ENCODE measurements at regions not wholly inside any gene's neighbourhood (a gene's known extent, or its start where the extent isn't known, plus 50 kb on each side); places are given as distances from the start of the nearest gene placed in this dataset.

DNA sequence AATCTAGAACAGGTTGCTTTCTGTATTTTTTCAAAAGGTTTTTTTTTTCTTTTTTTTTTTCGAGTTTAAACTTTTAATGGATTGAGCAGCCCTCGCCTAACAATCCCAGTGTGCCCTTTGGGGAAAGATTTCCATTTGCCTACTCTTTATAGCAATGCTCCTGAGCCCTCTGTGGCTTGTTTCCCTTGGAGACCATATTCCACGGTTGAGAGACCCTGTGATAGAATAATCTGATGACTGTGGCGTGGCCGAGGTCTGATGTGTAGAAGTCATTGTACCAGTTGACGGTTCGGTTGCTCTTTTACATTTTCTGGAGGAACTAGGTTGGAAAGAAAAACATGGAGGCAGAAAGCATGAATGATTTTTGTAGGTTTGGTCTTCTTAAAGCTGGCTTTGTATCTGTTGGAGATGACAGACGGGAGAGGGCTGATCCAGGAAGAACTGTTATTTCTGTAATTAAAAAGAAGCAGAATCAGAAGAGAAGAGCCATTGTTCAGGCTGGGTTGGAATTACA, 305.7 kb upstream of the NRIP1 start:
- in situ Hi-C loops (cut with MboI; ENCODE audit: low pct_unique_long_range_greater_than_20kb, low sequenced_read_pairs, unreplicated experiment): no loop called here
- TF ChIP-seq, protein P1, sequence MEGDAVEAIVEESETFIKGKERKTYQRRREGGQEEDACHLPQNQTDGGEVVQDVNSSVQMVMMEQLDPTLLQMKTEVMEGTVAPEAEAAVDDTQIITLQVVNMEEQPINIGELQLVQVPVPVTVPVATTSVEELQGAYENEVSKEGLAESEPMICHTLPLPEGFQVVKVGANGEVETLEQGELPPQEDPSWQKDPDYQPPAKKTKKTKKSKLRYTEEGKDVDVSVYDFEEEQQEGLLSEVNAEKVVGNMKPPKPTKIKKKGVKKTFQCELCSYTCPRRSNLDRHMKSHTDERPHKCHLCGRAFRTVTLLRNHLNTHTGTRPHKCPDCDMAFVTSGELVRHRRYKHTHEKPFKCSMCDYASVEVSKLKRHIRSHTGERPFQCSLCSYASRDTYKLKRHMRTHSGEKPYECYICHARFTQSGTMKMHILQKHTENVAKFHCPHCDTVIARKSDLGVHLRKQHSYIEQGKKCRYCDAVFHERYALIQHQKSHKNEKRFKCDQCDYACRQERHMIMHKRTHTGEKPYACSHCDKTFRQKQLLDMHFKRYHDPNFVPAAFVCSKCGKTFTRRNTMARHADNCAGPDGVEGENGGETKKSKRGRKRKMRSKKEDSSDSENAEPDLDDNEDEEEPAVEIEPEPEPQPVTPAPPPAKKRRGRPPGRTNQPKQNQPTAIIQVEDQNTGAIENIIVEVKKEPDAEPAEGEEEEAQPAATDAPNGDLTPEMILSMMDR (IDR thresholded peaks at IDR 0.05; ENCODE audit: extremely low read depth, insufficient read depth, missing control alignments): no peak

GRCh38 chr21:15373941-15374340, 309.1 kb upstream of the NRIP1 start:
- TF ChIP-seq, protein P1 (IDR thresholded peaks at IDR 0.05; ENCODE audit: extremely low read depth, insufficient read depth, missing control alignments): no peak
- no peak for DNase-seq (ENCODE audit: low spot score)
- in situ Hi-C loops (cut with MboI; ENCODE audit: low pct_unique_long_range_greater_than_20kb, low sequenced_read_pairs, unreplicated experiment): no loop called here

More for the DNA sequence above, 305.7 kb upstream of the NRIP1 start:
- DNase-seq (ENCODE audit: low spot score): no peak

DNA sequence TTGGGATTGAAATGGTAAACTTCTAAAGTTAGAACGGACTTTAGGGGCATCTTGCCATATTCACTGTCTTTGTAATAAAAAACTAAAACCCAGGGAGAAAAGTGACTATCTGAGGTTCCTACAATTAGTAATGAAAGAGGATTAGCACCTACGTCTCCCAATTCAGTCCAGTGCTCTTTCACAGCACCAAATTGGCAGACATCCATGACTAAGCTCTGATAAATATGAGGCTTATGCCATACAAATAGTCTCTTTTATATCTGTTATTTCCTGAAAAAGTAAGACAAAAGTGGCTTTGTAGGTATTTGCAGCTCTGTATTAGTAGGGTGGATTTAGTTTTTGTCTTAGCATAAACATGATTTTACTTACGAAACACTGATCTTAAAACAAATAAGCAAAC, 315.0 kb upstream of the NRIP1 start:
- in situ Hi-C loops (cut with MboI; ENCODE audit: low pct_unique_long_range_greater_than_20kb, low sequenced_read_pairs, unreplicated experiment): no loop called here
- no peak for DNase-seq (ENCODE audit: low spot score)

GRCh38 chr21:15383588-15383987, 318.8 kb upstream of the NRIP1 start:
- in situ Hi-C loops (cut with MboI; ENCODE audit: low pct_unique_long_range_greater_than_20kb, low sequenced_read_pairs, unreplicated experiment): no loop called here
- TF ChIP-seq, protein P1 (IDR thresholded peaks at IDR 0.05; ENCODE audit: extremely low read depth, insufficient read depth, missing control alignments): no peak
- no peak for DNase-seq (ENCODE audit: low spot score)

More for the DNA sequence above, 315.0 kb upstream of the NRIP1 start:
- TF ChIP-seq, protein P1 (IDR thresholded peaks at IDR 0.05; ENCODE audit: extremely low read depth, insufficient read depth, missing control alignments): no peak

DNA sequence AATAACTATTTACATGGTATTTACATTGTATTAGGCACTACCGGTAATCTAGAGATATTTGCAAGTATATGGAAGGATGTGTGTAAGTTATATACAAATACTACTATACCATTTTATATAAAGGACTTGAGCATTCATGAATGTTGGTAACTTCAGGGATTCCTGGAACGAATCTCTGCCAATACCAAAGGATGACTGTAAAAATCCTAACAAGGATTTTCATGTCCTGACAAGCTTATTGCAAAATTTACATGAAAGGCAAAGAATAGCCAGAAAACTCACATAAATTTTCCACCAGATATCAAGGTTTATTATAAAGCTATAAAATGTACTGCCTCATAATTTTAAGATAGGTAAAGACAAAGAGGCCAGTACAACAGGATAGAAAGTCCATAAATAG, 325.2 kb upstream of the NRIP1 start:
- TF ChIP-seq, protein P1 (IDR thresholded peaks at IDR 0.05; ENCODE audit: extremely low read depth, insufficient read depth, missing control alignments): no peak
- DNase-seq (ENCODE audit: low spot score): no peak
- in situ Hi-C loops (cut with MboI; ENCODE audit: low pct_unique_long_range_greater_than_20kb, low sequenced_read_pairs, unreplicated experiment): no loop called here

- in situ Hi-C loops (cut with MboI; ENCODE audit: low pct_unique_long_range_greater_than_20kb, low sequenced_read_pairs, unreplicated experiment): no loop called here
- DNase-seq (ENCODE audit: low spot score): no peak
- TF ChIP-seq, protein P1 (IDR thresholded peaks at IDR 0.05; ENCODE audit: extremely low read depth, insufficient read depth, missing control alignments): no peak
These were observed 332.5 kb upstream of the NRIP1 start for GRCh38 chr21:15397258-15397657.

- TF ChIP-seq, protein P1 (IDR thresholded peaks at IDR 0.05; ENCODE audit: extremely low read depth, insufficient read depth, missing control alignments): no peak
- no peak for DNase-seq (ENCODE audit: low spot score)
- in situ Hi-C loops (cut with MboI; ENCODE audit: low pct_unique_long_range_greater_than_20kb, low sequenced_read_pairs, unreplicated experiment): no loop called here
These were observed 328.9 kb upstream of the USP25 start for GRCh38 chr21:15400905-15401304.
